GM12878 (cell line): ENCODE measurements at regions not wholly inside any gene's neighbourhood (a gene's known extent, or its start where the extent isn't known, plus 50 kb on each side); places are given as distances from the start of the nearest gene placed in this dataset.

ENCODE experiments used
- ATAC-seq: fragments of 200-7000 bp; cut with Tn5 transposase; 3 replicates; pipeline ENCODE4 v1.9.1; 2020; ENCODE audit warnings: mild to moderate bottlenecking, moderate library complexity
- BruUV-seq: library from RNA; stranded (reverse); fragments of 400-500 nt; replicated peaks from 2 replicates; lab custom pipeline; 2021; lab: Mats Ljungman, UMichigan
- CTCF ChIA-PET: fragments of 300-600 bp; sonication (Branson Sonifier 250); formaldehyde crosslinking; extraction: SDS; loops from one replicate; lab custom pipeline; 2021; ENCODE audit warnings: inconsistent platforms; lab: Yijun Ruan, JAX
- POLR2A ChIA-PET: fragments of 350-600 bp; formaldehyde crosslinking; extraction: SDS; loops from one replicate; lab custom pipeline; 2021; ENCODE audit warnings: inconsistent platforms; lab: Charles Lee
- RAD21 ChIA-PET: fragments of 300-600 bp; sonication (Branson Sonifier 250); formaldehyde crosslinking; loops from one replicate; lab custom pipeline; 2023; ENCODE audit warnings: antibody characterized with exemption; ENCODE audit not compliant: unreplicated experiment; lab: Charles Lee
- SMC1A ChIA-PET: fragments of 300-600 bp; sonication (Branson Sonifier 250); formaldehyde crosslinking; loops from one replicate; lab custom pipeline; 2023; ENCODE audit not compliant: unreplicated experiment, uncharacterized antibody; lab: Charles Lee
- DNase-seq: peaks from one replicate; pipeline ENCODE4 v3.0.0-alpha.2; 2011; ENCODE audit warnings: low read depth, low spot score
- FAIRE-seq: peaks from 3 replicates; lab custom pipeline; 2011; peaks lifted over from hg19 to GRCh38; lab: Jason Lieb, UNC
- H2AFZ ChIP-seq: 2 replicates; pipeline ENCODE4 v1.6.0; 2011; ENCODE audit warnings: low read depth, low read length, control low read depth; ENCODE audit not compliant: control insufficient read depth
- H3K27ac ChIP-seq: 2 replicates; pipeline ENCODE4 v1.5.1; 2011; ENCODE audit warnings: control low read depth; ENCODE audit not compliant: control insufficient read depth, insufficient read depth
- H3K27me3 ChIP-seq, 2 experiments: replicated peaks in 1 of 2; 2 replicates each; pipeline versions ENCODE4 v1.6.0 to v1.6.1; 2011; ENCODE audit warnings: low read length in 1 of 2; ENCODE audit not compliant: control insufficient read depth in 2 of 2, insufficient read depth in 2 of 2
- H3K36me3 ChIP-seq, 2 experiments: 2 replicates each; pipeline ENCODE4 v1.5.1; 2011; ENCODE audit warnings: low read length in 1 of 2; ENCODE audit not compliant: control insufficient read depth in 2 of 2, insufficient read depth in 2 of 2
- H3K4me1 ChIP-seq: 2 replicates; pipeline ENCODE4 v1.6.1; 2011; ENCODE audit warnings: mild to moderate bottlenecking, low read length, moderate library complexity, mixed read lengths; ENCODE audit not compliant: control insufficient read depth, insufficient read depth
- H3K4me2 ChIP-seq: 2 replicates; pipeline ENCODE4 v1.6.0; 2011; ENCODE audit warnings: control low read depth; ENCODE audit not compliant: control insufficient read depth, insufficient read depth
- H3K4me3 ChIP-seq: fragments of 200-600 bp; sonication (generic); 2 replicates; pipeline ENCODE4 v1.5.1; 2016
- H3K79me2 ChIP-seq: 2 replicates; pipeline ENCODE4 v1.6.0; 2011; ENCODE audit warnings: low read length; ENCODE audit not compliant: control insufficient read depth, insufficient read depth
- H3K9ac ChIP-seq: 2 replicates; pipeline ENCODE4 v1.8.0; 2011; ENCODE audit warnings: low read length, control low read depth, mixed read lengths; ENCODE audit not compliant: control insufficient read depth, insufficient read depth
- H3K9me3 ChIP-seq: replicated peaks from 3 replicates; pipeline ENCODE4 v1.5.1; 2011; ENCODE audit warnings: mild to moderate bottlenecking, low read length; ENCODE audit not compliant: control insufficient read depth, insufficient read depth
- H4K20me1 ChIP-seq: 2 replicates; pipeline ENCODE4 v1.6.0; 2011; ENCODE audit not compliant: control insufficient read depth, insufficient read depth
- FOXK2 ChIP-seq: fragments of 450-650 bp; IDR thresholded peaks from 2 replicates; pipeline ENCODE4 v1.6.1; 2017; ENCODE audit warnings: mild to moderate bottlenecking, moderate library complexity
- NFYA ChIP-seq: IDR thresholded peaks from 2 replicates; pipeline ENCODE4 v1.6.1; 2011; ENCODE audit warnings: low read depth, mild to moderate bottlenecking, low read length, improper control_type of control experiment, borderline replicate concordance
- in situ Hi-C: fragments of 300-500 bp; cut with MboI; formaldehyde crosslinking; loops from 9 replicates; pipeline ENCODE4 v1.14.3; 2018; ENCODE audit warnings: mixed read lengths
- intact Hi-C: fragments of 100-400 bp; cut with micrococcal nuclease; formaldehyde crosslinking; loops from one replicate; pipeline ENCODE4 v1.14.2; 2022; ENCODE audit not compliant: unreplicated experiment
- TF ChIP-seq, protein P1 (sequence below): fragments of 450-650 bp; IDR thresholded peaks from 2 replicates; pipeline ENCODE4 v1.6.1; 2017; ENCODE audit warnings: low read depth, mild to moderate bottlenecking, moderate library complexity
- TF ChIP-seq, protein P2 (sequence below): fragments of 450-650 bp; IDR thresholded peaks from 2 replicates; pipeline ENCODE4 v1.6.1; 2014; ENCODE audit warnings: mild to moderate bottlenecking

DNA sequence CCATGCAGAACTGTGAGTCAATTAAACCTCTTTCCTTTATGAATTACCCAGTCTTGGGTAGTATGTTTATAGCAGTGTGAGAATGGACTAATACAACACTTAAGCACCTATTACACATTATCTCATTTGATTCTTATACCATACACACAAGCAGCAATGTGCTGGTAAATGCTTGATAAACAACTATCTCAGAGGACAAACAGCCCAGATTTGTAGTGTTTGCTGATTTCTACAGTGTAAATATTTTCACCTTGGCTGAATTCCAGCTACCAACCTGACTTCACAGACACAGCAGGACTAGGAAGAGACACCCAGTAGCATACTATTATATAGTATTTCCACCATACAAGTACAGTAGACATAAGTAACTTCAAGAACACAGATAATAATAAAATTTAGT, 406.5 kb upstream of the CNKSR2 start:
- SMC1A ChIA-PET, result interaction anchor here (0.6 kb wide), 3 partner anchors 17 to 595 kb away, joined by 3 read pairs; no protein-coding TSS in a partner anchor
- CTCF ChIA-PET, result no interaction called here
- H3K27me3 ChIP-seq, result no peaks in the 10 kb centered on the region
- no peak overlapping the region for H3K27ac ChIP-seq
- no peak for FAIRE-seq
- POLR2A ChIA-PET, result no interaction called here
- in situ Hi-C loops (no loop called here), intact Hi-C loops (no loop called here)
- H2AFZ ChIP-seq, result no peak overlapping the region
- H3K9me3 ChIP-seq, result no peaks in the 10 kb centered on the region
- H3K9ac ChIP-seq, result no peak overlapping the region
- no peak for ATAC-seq
- no peaks in the 10 kb centered on the region for H4K20me1 ChIP-seq
- H3K4me2 ChIP-seq, result no peak overlapping the region
- DNase-seq, result no peak
- H3K4me3 ChIP-seq, result no peak overlapping the region
- TF ChIP-seq, protein P1, sequence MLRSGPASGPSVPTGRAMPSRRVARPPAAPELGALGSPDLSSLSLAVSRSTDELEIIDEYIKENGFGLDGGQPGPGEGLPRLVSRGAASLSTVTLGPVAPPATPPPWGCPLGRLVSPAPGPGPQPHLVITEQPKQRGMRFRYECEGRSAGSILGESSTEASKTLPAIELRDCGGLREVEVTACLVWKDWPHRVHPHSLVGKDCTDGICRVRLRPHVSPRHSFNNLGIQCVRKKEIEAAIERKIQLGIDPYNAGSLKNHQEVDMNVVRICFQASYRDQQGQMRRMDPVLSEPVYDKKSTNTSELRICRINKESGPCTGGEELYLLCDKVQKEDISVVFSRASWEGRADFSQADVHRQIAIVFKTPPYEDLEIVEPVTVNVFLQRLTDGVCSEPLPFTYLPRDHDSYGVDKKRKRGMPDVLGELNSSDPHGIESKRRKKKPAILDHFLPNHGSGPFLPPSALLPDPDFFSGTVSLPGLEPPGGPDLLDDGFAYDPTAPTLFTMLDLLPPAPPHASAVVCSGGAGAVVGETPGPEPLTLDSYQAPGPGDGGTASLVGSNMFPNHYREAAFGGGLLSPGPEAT, result no peak
- TF ChIP-seq NFYA (no peak), FOXK2 (no peak)
- TF ChIP-seq, protein P2, sequence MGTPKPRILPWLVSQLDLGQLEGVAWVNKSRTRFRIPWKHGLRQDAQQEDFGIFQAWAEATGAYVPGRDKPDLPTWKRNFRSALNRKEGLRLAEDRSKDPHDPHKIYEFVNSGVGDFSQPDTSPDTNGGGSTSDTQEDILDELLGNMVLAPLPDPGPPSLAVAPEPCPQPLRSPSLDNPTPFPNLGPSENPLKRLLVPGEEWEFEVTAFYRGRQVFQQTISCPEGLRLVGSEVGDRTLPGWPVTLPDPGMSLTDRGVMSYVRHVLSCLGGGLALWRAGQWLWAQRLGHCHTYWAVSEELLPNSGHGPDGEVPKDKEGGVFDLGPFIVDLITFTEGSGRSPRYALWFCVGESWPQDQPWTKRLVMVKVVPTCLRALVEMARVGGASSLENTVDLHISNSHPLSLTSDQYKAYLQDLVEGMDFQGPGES, result no peak
- H3K36me3 ChIP-seq, result no peaks in the 10 kb centered on the region
- H3K4me1 ChIP-seq, result no peaks in the 10 kb centered on the region
- no TSS peak for BruUV-seq
- H3K79me2 ChIP-seq, result no peaks in the 10 kb centered on the region
- RAD21 ChIA-PET, result no interaction called here
